BLaER1 (cell line): ENCODE measurements at regions not wholly inside any gene's neighbourhood (a gene's known extent, or its start where the extent isn't known, plus 50 kb on each side); places are given as distances from the start of the nearest gene placed in this dataset.

Experiments
- H3K27ac ChIP-seq: shearing (Covaris generic); formaldehyde crosslinking; 2 replicates; pipeline ENCODE4 v1.8.1; 2022
- H3K27me3 ChIP-seq: shearing (Covaris generic); formaldehyde crosslinking; 2 replicates; pipeline ENCODE4 v1.8.1; 2022
- H3K36me3 ChIP-seq: shearing (Covaris generic); formaldehyde crosslinking; 2 replicates; pipeline ENCODE4 v1.8.1; 2022
- H3K4me1 ChIP-seq: shearing (Covaris generic); formaldehyde crosslinking; 2 replicates; pipeline ENCODE4 v1.8.1; 2022
- H3K4me2 ChIP-seq: shearing (Covaris generic); formaldehyde crosslinking; 2 replicates; pipeline ENCODE4 v1.8.1; 2022
- H3K4me3 ChIP-seq: shearing (Covaris generic); formaldehyde crosslinking; 2 replicates; pipeline ENCODE4 v1.8.1; 2022
- H3K9ac ChIP-seq: shearing (Covaris generic); formaldehyde crosslinking; 2 replicates; pipeline ENCODE4 v1.8.1; 2022
- H3K9me3 ChIP-seq: shearing (Covaris generic); formaldehyde crosslinking; 2 replicates; pipeline ENCODE4 v1.8.1; 2022
- H4K20me1 ChIP-seq: shearing (Covaris generic); formaldehyde crosslinking; 2 replicates; pipeline ENCODE4 v1.8.1; 2022
- Cebpa-rat ChIP-seq: shearing (Covaris generic); IDR thresholded peaks from 2 replicates; pipeline ENCODE4 v1.8.1; 2022

GRCh38 chr3:147201086-147201485 is 205.3 kb downstream of the ZIC4 start:
- Histone ChIP-seq H3K9ac (no peak overlapping the region), H3K36me3 (no peaks in the 10 kb centered on the region), H3K9me3 (0 out of 2 replicates have a peak, but pooled peaks cover under 1% of the 10 kb centered on the region), H3K4me2 (no peak overlapping the region), H4K20me1 (no peaks in the 10 kb centered on the region), H3K4me1 (peaks cover 25% of the 10 kb centered on the region), H3K4me3 (no peak overlapping the region), H3K27me3 (no peaks in the 10 kb centered on the region), H3K27ac (no peak overlapping the region)
- TF ChIP-seq Cebpa-rat: no peak

DNA sequence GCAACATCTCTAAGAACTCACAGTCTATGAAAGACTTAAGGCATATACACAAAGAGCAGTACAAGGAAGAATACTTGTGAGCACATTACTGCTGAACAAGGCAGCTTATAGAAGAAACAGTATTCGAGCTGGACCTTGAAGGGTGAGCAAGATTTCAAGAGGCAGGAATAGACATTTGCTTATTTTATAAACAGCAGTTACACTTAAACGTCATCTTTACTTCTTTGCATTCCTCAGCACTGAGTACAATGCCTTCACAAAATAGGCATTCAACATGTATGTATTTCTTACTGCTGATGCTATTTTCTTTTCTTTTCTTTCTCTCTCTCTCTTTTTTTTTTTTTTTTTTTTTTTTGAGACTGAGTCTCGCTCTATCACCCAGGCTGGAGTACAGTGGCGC is 205.8 kb downstream of the ZIC4 start:
- TF ChIP-seq Cebpa-rat: no peak
- peaks cover 19% of the 10 kb centered on the region for H3K4me1 ChIP-seq
- no peaks in the 10 kb centered on the region for H4K20me1 ChIP-seq
- H3K4me2 ChIP-seq: no peak overlapping the region
- H3K4me3 ChIP-seq: no peak overlapping the region
- H3K27me3 ChIP-seq: no peaks in the 10 kb centered on the region
- H3K27ac ChIP-seq: no peak overlapping the region
- H3K36me3 ChIP-seq: no peaks in the 10 kb centered on the region
- H3K9ac ChIP-seq: no peak overlapping the region
- H3K9me3 ChIP-seq: no peaks in the 10 kb centered on the region

GRCh38 chr3:147197739-147198138 is 208.6 kb downstream of the ZIC4 start:
- Histone ChIP-seq H3K4me1 (no peaks in the 10 kb centered on the region), H3K36me3 (no peaks in the 10 kb centered on the region), H3K27me3 (no peaks in the 10 kb centered on the region), H3K9ac (no peak overlapping the region), H3K9me3 (no peaks in the 10 kb centered on the region), H3K4me2 (no peak overlapping the region), H3K27ac (no peak overlapping the region), H3K4me3 (no peak overlapping the region), H4K20me1 (no peaks in the 10 kb centered on the region)
- TF ChIP-seq Cebpa-rat: no peak

GRCh38 chr3:147195887-147196286 is 210.5 kb downstream of the ZIC4 start:
- H3K9ac ChIP-seq: no peak overlapping the region
- no peak overlapping the region for H3K4me2 ChIP-seq
- no peaks in the 10 kb centered on the region for H3K4me1 ChIP-seq
- H3K27ac ChIP-seq: no peak overlapping the region
- no peaks in the 10 kb centered on the region for H4K20me1 ChIP-seq
- H3K9me3 ChIP-seq: no peaks in the 10 kb centered on the region
- no peak overlapping the region for H3K4me3 ChIP-seq
- no peaks in the 10 kb centered on the region for H3K27me3 ChIP-seq
- no peaks in the 10 kb centered on the region for H3K36me3 ChIP-seq
- TF ChIP-seq Cebpa-rat: no peak

DNA sequence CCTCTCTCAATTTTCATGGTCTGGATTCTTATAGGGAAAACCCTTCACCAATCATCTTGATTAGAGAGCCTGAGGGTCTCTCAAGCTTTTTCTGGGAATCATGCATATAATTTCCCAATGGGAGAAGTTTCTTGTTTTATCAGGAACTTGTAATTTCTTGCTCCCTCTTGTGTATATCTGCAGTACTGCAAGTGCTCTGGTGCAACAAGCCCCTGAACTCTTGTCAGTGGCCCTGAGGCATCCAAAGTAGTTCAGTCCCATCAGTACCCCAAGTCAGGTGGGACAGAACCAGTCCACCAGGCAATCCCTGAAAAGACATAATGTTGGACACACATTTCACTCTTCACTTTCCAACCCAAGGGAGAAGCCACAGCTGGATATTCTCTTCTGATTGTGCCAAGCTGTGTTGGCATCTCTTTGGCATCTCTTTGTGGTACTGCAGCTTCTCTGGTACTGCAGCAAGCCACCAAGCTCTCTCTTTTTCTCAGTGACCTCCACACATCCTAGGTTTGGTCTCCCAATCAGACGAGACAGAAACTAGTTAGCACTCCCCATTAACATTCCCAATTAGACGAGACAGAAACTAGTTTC is 214.5 kb downstream of the ZIC4 start:
- no peak for TF ChIP-seq Cebpa-rat
- no peaks in the 10 kb centered on the region for H3K4me1 ChIP-seq
- H3K9ac ChIP-seq: no peak overlapping the region
- no peaks in the 10 kb centered on the region for H3K9me3 ChIP-seq
- H3K36me3 ChIP-seq: no peaks in the 10 kb centered on the region
- H3K4me3 ChIP-seq: no peak overlapping the region
- H3K4me2 ChIP-seq: no peak overlapping the region
- no peaks in the 10 kb centered on the region for H4K20me1 ChIP-seq
- no peak overlapping the region for H3K27ac ChIP-seq
- no peaks in the 10 kb centered on the region for H3K27me3 ChIP-seq

GRCh38 chr3:147189016-147189415 is 217.3 kb downstream of the ZIC4 start:
- Histone ChIP-seq H3K4me2 (no peak overlapping the region), H3K9me3 (no peaks in the 10 kb centered on the region), H3K4me1 (no peaks in the 10 kb centered on the region), H3K27me3 (no peaks in the 10 kb centered on the region), H3K36me3 (no peaks in the 10 kb centered on the region), H4K20me1 (no peaks in the 10 kb centered on the region), H3K27ac (no peak overlapping the region), H3K4me3 (no peak overlapping the region), H3K9ac (no peak overlapping the region)
- TF ChIP-seq Cebpa-rat: no peak

DNA sequence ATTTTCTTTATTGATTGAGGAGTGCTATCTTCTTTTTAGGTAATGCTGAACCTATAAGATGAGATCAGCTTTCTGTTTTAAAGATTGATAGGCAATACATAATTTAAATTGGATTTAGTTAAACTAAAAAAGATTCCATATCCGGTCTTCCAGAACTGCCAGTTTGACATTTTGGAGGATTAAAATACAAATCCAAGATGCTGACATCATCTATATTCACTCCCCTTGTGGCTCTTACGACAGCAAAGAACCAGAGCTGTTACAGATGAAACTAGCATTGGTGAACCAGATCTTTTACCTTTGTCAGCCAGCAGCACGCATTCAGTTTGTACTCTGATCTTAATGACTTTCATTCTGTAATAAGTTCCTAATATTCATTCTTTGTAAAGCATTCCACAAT is 218.7 kb downstream of the ZIC4 start:
- no peak overlapping the region for H3K4me3 ChIP-seq
- no peaks in the 10 kb centered on the region for H3K36me3 ChIP-seq
- no peak for TF ChIP-seq Cebpa-rat
- H4K20me1 ChIP-seq: no peaks in the 10 kb centered on the region
- H3K27ac ChIP-seq: no peak overlapping the region
- no peak overlapping the region for H3K9ac ChIP-seq
- H3K4me1 ChIP-seq: no peaks in the 10 kb centered on the region
- H3K9me3 ChIP-seq: no peaks in the 10 kb centered on the region
- no peak overlapping the region for H3K4me2 ChIP-seq
- H3K27me3 ChIP-seq: no peaks in the 10 kb centered on the region

DNA sequence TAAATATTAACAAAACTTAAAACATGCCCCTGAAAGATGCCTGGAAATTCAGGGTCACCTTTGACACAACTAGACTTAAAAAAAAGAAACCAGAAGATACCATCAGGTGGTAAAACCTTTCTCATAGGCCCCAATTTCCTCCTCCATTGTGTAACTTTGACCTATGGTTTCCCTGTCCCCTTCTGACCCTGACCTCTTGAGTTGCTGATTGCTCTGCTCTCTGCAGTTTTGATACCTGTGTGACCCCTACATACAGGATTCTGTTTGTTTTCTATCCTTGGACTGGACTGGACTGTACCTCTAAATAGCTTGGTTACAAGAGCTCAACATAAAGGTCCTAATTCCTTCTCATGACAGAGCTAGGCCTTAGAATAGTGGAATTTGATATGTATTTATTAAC is 220.6 kb downstream of the ZIC4 start:
- H4K20me1 ChIP-seq: no peaks in the 10 kb centered on the region
- H3K9ac ChIP-seq: no peak overlapping the region
- H3K36me3 ChIP-seq: no peaks in the 10 kb centered on the region
- H3K9me3 ChIP-seq: no peaks in the 10 kb centered on the region
- H3K4me1 ChIP-seq: no peaks in the 10 kb centered on the region
- no peak overlapping the region for H3K27ac ChIP-seq
- H3K4me3 ChIP-seq: no peak overlapping the region
- TF ChIP-seq Cebpa-rat: no peak
- H3K27me3 ChIP-seq: no peaks in the 10 kb centered on the region
- no peak overlapping the region for H3K4me2 ChIP-seq

DNA sequence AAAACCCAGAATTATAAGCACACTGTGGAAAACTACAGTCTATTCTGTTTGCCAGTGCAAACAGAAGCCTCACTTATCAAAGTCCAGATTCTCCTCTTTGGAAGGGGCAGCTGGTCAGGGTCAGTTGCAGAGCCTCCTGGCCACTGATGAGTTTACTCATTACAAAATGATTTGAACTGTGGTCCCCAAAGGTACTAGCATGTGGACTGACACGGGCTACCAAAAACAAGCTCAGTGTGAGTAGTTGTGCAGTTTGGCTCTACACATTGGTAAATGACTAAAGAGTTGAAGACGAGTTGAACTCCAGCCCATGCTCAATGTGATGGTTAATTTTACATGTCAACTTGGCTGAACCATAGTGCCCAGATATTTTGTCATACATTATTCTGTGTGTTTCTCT is 221.5 kb downstream of the ZIC4 start:
- Histone ChIP-seq H4K20me1 (no peaks in the 10 kb centered on the region), H3K4me2 (no peak overlapping the region), H3K36me3 (no peaks in the 10 kb centered on the region), H3K27ac (no peak overlapping the region), H3K4me1 (no peaks in the 10 kb centered on the region), H3K27me3 (no peaks in the 10 kb centered on the region), H3K9ac (no peak overlapping the region), H3K9me3 (no peaks in the 10 kb centered on the region), H3K4me3 (no peak overlapping the region)
- TF ChIP-seq Cebpa-rat: no peak

DNA sequence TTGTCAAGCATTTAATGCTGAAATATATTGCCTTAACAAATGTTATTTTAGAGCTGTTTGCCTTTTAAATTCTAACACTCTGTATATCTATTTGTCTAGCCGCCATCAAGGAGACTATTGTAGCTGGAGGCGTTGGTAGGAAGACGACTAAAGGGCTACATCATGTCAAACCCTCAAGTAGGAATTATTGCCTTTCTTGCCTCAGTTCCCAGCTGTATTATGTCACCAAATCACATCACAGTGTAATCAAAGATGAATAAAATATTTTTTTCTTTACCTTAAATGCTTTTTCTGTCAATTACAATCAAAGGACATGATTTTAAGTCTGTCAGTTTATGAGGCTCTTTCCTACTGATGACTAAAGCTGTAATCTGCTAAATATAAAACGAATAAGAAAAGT is 233.1 kb downstream of the ZIC4 start:
- Histone ChIP-seq H3K27me3 (no peaks in the 10 kb centered on the region), H3K4me3 (no peak overlapping the region), H3K4me2 (no peak overlapping the region), H3K27ac (no peak overlapping the region), H3K36me3 (no peaks in the 10 kb centered on the region), H3K9me3 (no peaks in the 10 kb centered on the region), H3K9ac (no peak overlapping the region), H3K4me1 (no peaks in the 10 kb centered on the region), H4K20me1 (no peaks in the 10 kb centered on the region)
- no peak for TF ChIP-seq Cebpa-rat

DNA sequence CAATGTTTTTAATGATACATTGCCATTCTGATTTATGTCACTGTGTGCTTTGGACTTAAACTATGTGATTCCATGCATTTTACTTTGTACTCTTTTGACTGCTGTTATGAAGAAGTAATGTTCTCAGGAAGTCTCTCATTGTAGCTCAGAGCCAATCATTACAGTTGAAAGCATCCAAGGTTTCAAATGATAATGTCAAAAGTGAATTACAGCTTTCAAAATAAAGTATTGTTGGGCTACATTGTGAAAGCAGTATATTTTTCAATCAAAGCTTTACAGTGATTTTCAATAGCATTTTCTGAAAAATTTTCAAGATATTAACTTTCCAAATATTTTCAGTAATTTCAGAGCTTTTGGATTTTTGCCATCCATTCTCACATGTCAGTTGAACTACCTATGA is 243.6 kb downstream of the ZIC4 start:
- Histone ChIP-seq H3K9ac (no peak overlapping the region), H3K27ac (no peak overlapping the region), H3K9me3 (0 out of 2 replicates have a peak, but pooled peaks cover 4% of the 10 kb centered on the region), H4K20me1 (no peaks in the 10 kb centered on the region), H3K4me3 (no peak overlapping the region), H3K36me3 (no peaks in the 10 kb centered on the region), H3K4me2 (no peak overlapping the region), H3K4me1 (peaks cover 12% of the 10 kb centered on the region), H3K27me3 (no peaks in the 10 kb centered on the region)
- TF ChIP-seq Cebpa-rat: no peak
